GM19467 (cell line): ENCODE measurements at regions not wholly inside any gene's neighbourhood (a gene's known extent, or its start where the extent isn't known, plus 50 kb on each side); places are given as distances from the start of the nearest gene placed in this dataset.
"Not testable (repeated sequence)": the region's sequence is repeated elsewhere in the genome, so short reads cannot be mapped to it uniquely, and the experiment has no call there.

Experiments
- ATAC-seq: cut with Tn5 transposase; IDR thresholded peaks from one replicate; pipeline ENCODE4 v1.9.1; 2021; ENCODE audit warnings: mild to moderate bottlenecking, moderate library complexity; ENCODE audit not compliant: unreplicated experiment

GRCh38 chr3:139113231-139113992 lies 68.7 kb upstream of the PRR23C start:
- no peak for ATAC-seq

DNA sequence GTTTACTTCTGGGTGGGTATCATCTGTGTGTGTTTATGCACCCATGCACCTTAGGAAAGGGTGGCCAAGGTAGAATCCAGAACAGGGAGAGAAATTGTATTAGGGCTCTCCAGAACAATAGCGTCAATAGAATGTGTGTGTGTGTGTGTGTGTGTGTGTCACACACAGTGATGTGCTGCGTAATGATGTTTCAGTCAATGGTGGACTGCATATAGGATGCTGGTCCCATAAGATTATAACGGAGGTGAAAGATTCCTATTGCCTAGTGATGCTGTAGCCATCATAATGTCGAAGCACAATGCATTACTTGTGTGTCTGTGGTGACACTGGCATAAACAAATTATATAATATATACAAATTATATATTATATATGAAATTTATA lies 69.3 kb upstream of the PRR23C start:
- ATAC-seq: no peak

GRCh38 chr3:139116631-139117030 lies 71.9 kb upstream of the PRR23C start:
- ATAC-seq: not testable (repeated sequence)

- ATAC-seq: no peak
Measured at GRCh38 chr3:139117136-139117675, 72.5 kb upstream of the PRR23C start.

GRCh38 chr3:139117883-139118760 lies 73.4 kb upstream of the PRR23C start:
- ATAC-seq: no peak

DNA sequence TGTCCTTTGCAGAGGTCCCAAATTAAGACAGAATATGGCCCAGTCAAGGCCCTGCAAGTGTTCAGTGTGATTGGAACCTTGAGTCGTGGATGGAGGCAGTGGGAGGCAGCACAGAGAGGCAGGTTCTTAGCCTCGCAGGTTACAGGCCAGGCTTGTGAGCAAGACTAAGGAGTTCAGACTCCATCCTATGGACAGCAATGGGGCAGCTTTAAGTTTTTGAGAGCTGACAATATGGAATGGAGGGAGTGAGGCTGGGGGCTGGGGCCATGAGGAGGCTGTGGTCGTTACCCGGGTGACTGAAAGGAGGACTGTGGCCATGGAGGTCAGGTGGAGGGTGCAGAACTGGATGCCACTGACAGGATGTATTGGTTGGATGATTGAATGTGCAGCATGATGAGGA lies 74.1 kb upstream of the PRR23C start:
- no peak for ATAC-seq

DNA sequence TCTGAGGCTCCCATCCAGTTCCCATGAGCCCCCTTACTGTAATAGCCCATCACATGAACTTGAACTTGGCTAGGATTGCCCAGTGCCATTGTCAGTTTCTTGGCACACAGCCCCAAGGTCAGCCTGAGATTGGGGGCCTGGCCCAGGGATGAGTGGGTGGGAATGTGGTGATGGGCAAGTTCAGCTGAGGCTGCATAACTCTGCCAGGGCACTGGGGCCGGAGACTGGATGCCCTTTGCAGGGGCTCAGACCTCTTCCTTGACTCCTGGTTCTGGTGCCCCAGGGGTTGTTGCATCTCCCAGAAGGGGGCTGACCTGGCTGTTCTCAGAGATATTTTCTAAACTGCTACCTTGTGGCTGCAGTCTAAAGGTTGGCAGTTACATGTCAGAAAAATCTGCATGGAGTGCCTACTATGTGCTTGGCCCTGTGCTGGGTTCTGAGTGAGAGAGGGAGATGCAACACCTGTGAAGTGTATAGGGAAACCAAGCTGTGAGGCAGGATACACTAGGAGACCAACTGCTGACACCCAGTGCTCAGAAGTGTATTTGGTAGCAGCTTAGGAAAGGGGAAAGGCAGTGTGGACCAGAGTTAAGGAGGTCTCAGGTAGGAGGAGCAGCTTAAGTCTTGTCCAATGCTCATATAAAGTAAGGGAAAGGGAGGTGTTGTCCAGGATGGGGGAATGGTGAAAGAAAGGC lies 74.8 kb upstream of the PRR23C start:
- no peak for ATAC-seq

GRCh38 chr3:139120086-139121056 lies 75.7 kb upstream of the PRR23C start:
- no peak for ATAC-seq

- no peak for ATAC-seq
Measured at GRCh38 chr3:139121513-139122220, 77.0 kb upstream of the PRR23C start.

- ATAC-seq: no peak
Measured at GRCh38 chr3:139122221-139122581, 77.5 kb upstream of the PRR23C start.

- ATAC-seq: no peak
Measured at GRCh38 chr3:139122612-139123011, 77.9 kb upstream of the PRR23C start.

- ATAC-seq: no peak
Measured at GRCh38 chr3:139123377-139124095, 78.8 kb upstream of the PRR23C start.

DNA sequence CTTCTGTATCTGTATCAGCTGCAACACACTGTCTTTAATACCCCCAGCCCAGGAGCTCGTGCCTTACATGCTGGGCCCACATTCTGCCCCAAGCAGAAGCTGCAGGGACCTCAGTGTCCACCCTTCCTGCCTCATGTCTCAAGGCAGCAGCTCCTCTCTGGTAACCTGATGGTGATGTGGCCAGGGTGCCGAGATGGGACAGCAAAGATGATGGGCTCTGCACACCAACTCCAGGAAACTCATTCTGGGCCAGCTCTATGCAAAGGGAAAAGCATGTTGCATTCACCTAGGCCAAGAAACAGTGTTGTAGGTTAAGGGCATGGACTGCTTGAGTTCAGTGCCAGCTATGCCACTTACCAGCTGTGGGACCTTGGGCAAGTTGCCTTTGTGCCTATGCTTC lies 79.5 kb upstream of the PRR23C start:
- no peak for ATAC-seq

- no peak for ATAC-seq
Measured at GRCh38 chr3:139127101-139127500, 82.4 kb upstream of the PRR23C start.

- ATAC-seq: not testable (repeated sequence)
Measured at GRCh38 chr3:139127629-139128028, 82.9 kb upstream of the PRR23C start.

GRCh38 chr3:139128803-139129202 lies 84.1 kb upstream of the PRR23C start:
- no peak for ATAC-seq

- ATAC-seq: no peak
Measured at GRCh38 chr3:139129892-139130291, 85.2 kb upstream of the PRR23C start.

DNA sequence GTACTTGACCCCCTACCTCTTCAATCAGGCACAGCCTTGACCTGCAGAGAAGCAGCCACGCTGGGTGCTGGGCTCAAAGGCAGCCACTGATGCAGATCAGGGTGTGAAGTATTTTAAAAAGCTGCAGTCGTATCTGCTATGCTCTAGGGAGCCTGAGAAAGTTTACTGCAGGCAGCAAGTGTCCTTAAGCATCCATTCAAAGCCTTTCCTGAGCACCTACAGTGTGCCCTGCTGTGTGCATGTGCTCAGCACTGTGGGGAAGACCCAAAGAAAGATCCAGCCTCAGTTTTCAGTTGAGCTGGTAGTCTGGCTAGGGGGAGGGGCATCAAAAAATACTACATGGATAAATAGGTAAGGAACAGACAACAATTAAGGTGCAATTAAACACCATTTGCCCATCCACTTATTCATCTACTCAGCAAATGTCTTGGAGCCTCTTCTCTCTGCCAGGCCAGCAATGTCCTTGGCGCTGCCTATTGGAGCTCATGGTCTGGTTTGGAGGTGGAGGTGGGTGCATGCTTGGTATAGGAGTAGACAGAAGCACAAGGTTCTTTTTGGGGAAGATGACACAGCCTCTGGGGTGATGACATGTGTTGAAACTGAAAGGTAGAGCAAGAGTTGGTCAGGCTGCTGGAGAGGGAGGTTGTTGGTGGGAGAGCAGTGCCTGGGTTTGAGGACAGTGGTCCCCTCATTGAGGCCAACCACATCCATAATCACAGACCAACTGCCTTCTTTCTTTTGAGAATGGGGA lies 85.9 kb upstream of the PRR23C start:
- no peak for ATAC-seq
